Left lung (tissue), 4 donors: ENCODE measurements at regions not wholly inside any gene's neighbourhood (a gene's known extent, or its start where the extent isn't known, plus 50 kb on each side); places are given as distances from the start of the nearest gene placed in this dataset.

Experiments used
- ATAC-seq: fragments of 200-7000 bp; cut with Tn5 transposase; one replicate; pipeline ENCODE4 v1.9.1; 2020; ENCODE audit warnings: moderate library complexity
- DNase-seq, 4 donors: peaks; one replicate each; pipeline ENCODE4 v3.0.0-alpha.2; 2013 to 2020
- H3K27ac ChIP-seq, 2 donors: fragments of 200-600 bp; sonication (generic) in 1 of 2; one replicate each; pipeline versions ENCODE4 v1.5.0 to v1.8.0; 2020 to 2021
- H3K27me3 ChIP-seq, 2 donors: fragments of 200-600 bp; sonication (generic) in 1 of 2; one replicate each; pipeline versions ENCODE4 v1.5.0 to v1.8.0; 2020 to 2021
- H3K36me3 ChIP-seq, 2 donors: fragments of 200-600 bp; sonication (generic) in 1 of 2; one replicate each; pipeline versions ENCODE4 v1.5.0 to v1.8.0; 2020 to 2021
- H3K4me1 ChIP-seq, 2 donors: fragments of 200-600 bp; one replicate each; pipeline ENCODE4 v1.8.0; 2021
- H3K4me3 ChIP-seq, 2 donors: fragments of 200-600 bp; sonication (generic) in 1 of 2; one replicate each; pipeline versions ENCODE4 v1.5.0 to v1.8.0; 2020 to 2021; ENCODE audit warnings: mild to moderate bottlenecking in 1 of 2
- H3K9me3 ChIP-seq, 2 donors: fragments of 200-600 bp; sonication (generic) in 1 of 2; one replicate each; pipeline versions ENCODE4 v1.5.0 to v1.8.0; 2020 to 2021
- CTCF ChIP-seq, 2 donors: fragments of 200-600 bp; sonication (generic) in 1 of 2; IDR thresholded peaks; one replicate each; pipeline versions ENCODE4 v1.5.0 to v1.8.0; 2021; ENCODE audit warnings: antibody characterized with exemption in 2 of 2
- intact Hi-C, 2 donors: fragments of 100-400 bp; cut with DNase I; formaldehyde crosslinking; loops; one replicate each; pipeline versions ENCODE4 v1.11.2 to v1.14.2; 2022
- donor health status: DM: no; HTN: yes; CAD: no.
- donor health status: DM: no; HTN: no; CAD: no.

- peak; percentile 75 to 81 for TF ChIP-seq CTCF (IDR thresholded peaks at IDR 0.05)
- intact Hi-C loops, result no loop called here
- no peak overlapping the region for H3K4me3 ChIP-seq
- H3K36me3 ChIP-seq, result no peaks in the 10 kb centered on the region
- H3K27ac ChIP-seq, result peak overlapping the region in 1 of 2 donors; percentile 53
- peaks cover 0 to 32% of the 10 kb centered on the region in 2 donors for H3K4me1 ChIP-seq
- no peaks in the 10 kb centered on the region for H3K27me3 ChIP-seq
- ATAC-seq (peak; percentile 85), DNase-seq (peak; percentile 25 to 79 (median 64))
- no peaks in the 10 kb centered on the region for H3K9me3 ChIP-seq
These were observed 207.9 kb downstream of the ARL4C start for GRCh38 chr2:234288974-234289455.

- H3K9me3 ChIP-seq, result no peaks in the 10 kb centered on the region
- peaks cover 0 to 29% of the 10 kb centered on the region in 2 donors for H3K4me1 ChIP-seq
- H3K36me3 ChIP-seq, result no peaks in the 10 kb centered on the region
- intact Hi-C loops, result no loop called here
- no peak for TF ChIP-seq CTCF (IDR thresholded peaks at IDR 0.05)
- ATAC-seq (no peak), DNase-seq (no peak)
- H3K4me3 ChIP-seq, result no peak overlapping the region
- H3K27me3 ChIP-seq, result no peaks in the 10 kb centered on the region
- no peak overlapping the region for H3K27ac ChIP-seq
These were observed 209.2 kb downstream of the ARL4C start for GRCh38 chr2:234287650-234288049.

- no peak for TF ChIP-seq CTCF (IDR thresholded peaks at IDR 0.05)
- no peaks in the 10 kb centered on the region for H3K9me3 ChIP-seq
- no peaks in the 10 kb centered on the region for H3K36me3 ChIP-seq
- H3K4me1 ChIP-seq, result peaks cover 0 to 22% of the 10 kb centered on the region in 2 donors
- DNase-seq (no peak), ATAC-seq (no peak)
- intact Hi-C loops, result no loop called here
- no peak overlapping the region for H3K4me3 ChIP-seq
- H3K27me3 ChIP-seq, result no peaks in the 10 kb centered on the region
- peak overlapping the region in 1 of 2 donors; percentile 3 for H3K27ac ChIP-seq
These were observed 209.9 kb downstream of the ARL4C start for GRCh38 chr2:234286956-234287355.

- intact Hi-C loops, result no loop called here
- Histone ChIP-seq H3K27me3 (no peaks in the 10 kb centered on the region), H3K36me3 (no peaks in the 10 kb centered on the region), H3K4me3 (no peak overlapping the region), H3K4me1 (peaks cover 0 to 16% of the 10 kb centered on the region in 2 donors), H3K27ac (peak overlapping the region in 1 of 2 donors; percentile 3), H3K9me3 (no peaks in the 10 kb centered on the region)
- no peak for DNase-seq
- peak; percentile 15 for ATAC-seq
- no peak for TF ChIP-seq CTCF (IDR thresholded peaks at IDR 0.05)
These were observed 210.7 kb downstream of the ARL4C start for GRCh38 chr2:234286118-234286598.

GRCh38 chr2:234285541-234285940 lies 211.3 kb downstream of the ARL4C start:
- H3K4me3 ChIP-seq, result no peak overlapping the region
- H3K36me3 ChIP-seq, result no peaks in the 10 kb centered on the region
- H3K27ac ChIP-seq, result peak overlapping the region in 1 of 2 donors; percentile 3
- intact Hi-C loops, result no loop called here
- ATAC-seq (no peak), DNase-seq (no peak)
- no peaks in the 10 kb centered on the region for H3K27me3 ChIP-seq
- peaks cover 0 to 12% of the 10 kb centered on the region in 2 donors for H3K4me1 ChIP-seq
- H3K9me3 ChIP-seq, result no peaks in the 10 kb centered on the region
- no peak for TF ChIP-seq CTCF (IDR thresholded peaks at IDR 0.05)
